SK-N-SH (cell line): ENCODE measurements at regions not wholly inside any gene's neighbourhood (a gene's known extent, or its start where the extent isn't known, plus 50 kb on each side); places are given as distances from the start of the nearest gene placed in this dataset.

ENCODE experiments used
- CTCF ChIA-PET: fragments of 300-600, 350-600 bp; formaldehyde crosslinking; extraction: SDS; loops from one replicate; lab custom pipeline; 2021; lab: Yijun Ruan, JAX
- POLR2A ChIA-PET: fragments of 350-600 bp; sonication (Branson Sonifier 250); formaldehyde crosslinking; extraction: SDS; loops from one replicate; lab custom pipeline; 2020; ENCODE audit warnings: antibody characterized with exemption, inconsistent platforms; lab: Yijun Ruan, JAX
- DNase-seq: peaks from one replicate; pipeline ENCODE4 v3.0.0; 2012
- H2AFZ ChIP-seq: fragments of 200-600 bp; sonication (generic); 2 replicates; pipeline ENCODE4 v1.8.1; 2016; ENCODE audit warnings: antibody characterized with exemption, mild to moderate bottlenecking, low read depth
- H3F3A ChIP-seq: fragments of 200-600 bp; sonication (generic); replicated peaks from 2 replicates; pipeline ENCODE3; 2016; ENCODE audit warnings: antibody characterized with exemption, mild to moderate bottlenecking; ENCODE audit not compliant: insufficient read depth
- H3K27ac ChIP-seq, 2 experiments: fragments of 200-500 bp in 1 of 2; fragments of 200-600 bp in 1 of 2; sonication (Bioruptor generic) in 1 of 2; sonication (generic), shearing (Covaris generic) in 1 of 2; 2 replicates each; pipeline versions ENCODE4 v1.5.1 to v1.6.1; 2014 to 2016; ENCODE audit warnings: low read depth in 2 of 2, inconsistent platforms in 1 of 2, low read length in 1 of 2, mild to moderate bottlenecking in 1 of 2, mixed read lengths in 1 of 2
- H3K27me3 ChIP-seq: fragments of 200-600 bp; sonication (generic), shearing (Covaris generic); 2 replicates; pipeline ENCODE4 v1.6.1; 2016; ENCODE audit warnings: mixed run types; ENCODE audit not compliant: insufficient read depth
- H3K36me3 ChIP-seq, 2 experiments: fragments of 200-500 bp in 1 of 2; fragments of 200-600 bp in 1 of 2; sonication (Bioruptor generic) in 1 of 2; sonication (generic) in 1 of 2; replicated peaks in 1 of 2; 2 replicates each; pipeline versions ENCODE3 to v1.5.1; 2014 to 2016; ENCODE audit warnings: low read length in 1 of 2, mild to moderate bottlenecking in 1 of 2; ENCODE audit not compliant: insufficient read depth in 2 of 2, control insufficient read depth in 1 of 2
- H3K4me1 ChIP-seq, 2 experiments: fragments of 200-500 bp in 1 of 2; fragments of 200-600 bp in 1 of 2; sonication (Bioruptor generic) in 1 of 2; sonication (generic), shearing (Covaris generic) in 1 of 2; 2 replicates each; pipeline versions ENCODE4 v1.5.1 to v1.6.1; 2014 to 2016; ENCODE audit warnings: low read depth in 1 of 2, low read length in 1 of 2, mixed run types in 1 of 2; ENCODE audit not compliant: insufficient read depth in 2 of 2, control insufficient read depth in 1 of 2
- H3K4me2 ChIP-seq: fragments of 200-600 bp; sonication (generic), shearing (Covaris generic); 2 replicates; pipeline ENCODE4 v1.6.1; 2017; ENCODE audit warnings: mixed run types
- H3K4me3 ChIP-seq, 2 experiments: fragments of 200-500 bp in 1 of 2; fragments of 200-600 bp in 1 of 2; sonication (Bioruptor generic) in 1 of 2; sonication (generic), shearing (Covaris generic) in 1 of 2; 2 replicates each; pipeline versions ENCODE4 v1.5.1 to v1.8.1; 2014 to 2016; ENCODE audit warnings: low read depth in 2 of 2, inconsistent platforms in 1 of 2, low read length in 1 of 2, mild to moderate bottlenecking in 1 of 2, mixed read lengths in 1 of 2, moderate library complexity in 1 of 2
- H3K79me2 ChIP-seq: fragments of 200-600 bp; sonication (generic); 2 replicates; pipeline ENCODE4 v1.8.1; 2017; ENCODE audit warnings: mild to moderate bottlenecking; ENCODE audit not compliant: insufficient read depth
- H3K9ac ChIP-seq: fragments of 200-600 bp; sonication (generic); 2 replicates; pipeline ENCODE4 v1.6.1; 2017; ENCODE audit warnings: mixed run types
- H3K9me2 ChIP-seq: fragments of 200-600 bp; sonication (generic); 2 replicates; pipeline ENCODE4 v1.6.1; 2017; ENCODE audit warnings: mixed run types
- H3K9me3 ChIP-seq: fragments of 200-600 bp; sonication (generic); 2 replicates; pipeline ENCODE4 v1.6.1; 2017; ENCODE audit warnings: mixed run types, mild to moderate bottlenecking, moderate library complexity
- H4K20me1 ChIP-seq: fragments of 200-600 bp; sonication (generic); 2 replicates; pipeline ENCODE4 v1.6.1; 2017; ENCODE audit warnings: mild to moderate bottlenecking, mixed run types; ENCODE audit not compliant: insufficient read depth
- CTCF ChIP-seq: fragments of 200-600 bp; sonication (generic); IDR thresholded peaks from 2 replicates; pipeline ENCODE4 v1.6.1; 2017; ENCODE audit warnings: antibody characterized with exemption, mild to moderate bottlenecking, moderate library complexity
- ELF1 ChIP-seq: IDR thresholded peaks from 2 replicates; pipeline ENCODE4 v1.4.0; 2012
- EP300 ChIP-seq, 2 experiments: IDR thresholded peaks; 2 replicates each; pipeline versions ENCODE4 v1.4.0 to v1.6.1; 2012; ENCODE audit warnings: borderline replicate concordance in 1 of 2, low read depth in 1 of 2, low read length in 1 of 2
- FOSL2 ChIP-seq: IDR thresholded peaks from 2 replicates; pipeline ENCODE4 v1.4.0; 2012; ENCODE audit warnings: low read depth, mild to moderate bottlenecking, moderate library complexity, borderline replicate concordance
- FOXJ3 ChIP-seq: sonication (generic); formaldehyde crosslinking; IDR thresholded peaks from 2 replicates; pipeline ENCODE4 v1.5.1; 2020; ENCODE audit warnings: mild to moderate bottlenecking, missing genetic modification reagents
- FOXM1 ChIP-seq: IDR thresholded peaks from 2 replicates; pipeline ENCODE4 v1.4.0; 2012; ENCODE audit warnings: low read depth, mild to moderate bottlenecking
- GATA2 ChIP-seq: sonication (generic); formaldehyde crosslinking; IDR thresholded peaks from 2 replicates; pipeline ENCODE4 v1.5.0; 2020; ENCODE audit warnings: mild to moderate bottlenecking, missing genetic modification reagents
- JUND ChIP-seq: IDR thresholded peaks from 2 replicates; pipeline ENCODE4 v1.4.0; 2012
- MAX ChIP-seq: IDR thresholded peaks from 2 replicates; pipeline ENCODE4 v1.4.0; 2012; ENCODE audit warnings: low read depth
- NFIC ChIP-seq: IDR thresholded peaks from 2 replicates; pipeline ENCODE4 v1.4.0; 2012; ENCODE audit warnings: borderline replicate concordance
- NRF1 ChIP-seq: IDR thresholded peaks from 2 replicates; pipeline ENCODE4 v1.6.1; 2012; ENCODE audit warnings: low read depth, mild to moderate bottlenecking, low read length
- POLR2AphosphoS5 ChIP-seq: IDR thresholded peaks from 2 replicates; pipeline ENCODE4 v1.6.1; 2012; ENCODE audit warnings: low read depth, low read length
- RAD21 ChIP-seq: IDR thresholded peaks from 2 replicates; pipeline ENCODE4 v1.6.1; 2012; ENCODE audit warnings: mild to moderate bottlenecking, low read length
- RCOR1 ChIP-seq: fragments of 150-350 bp; IDR thresholded peaks from 2 replicates; pipeline ENCODE4 v1.6.1; 2017; ENCODE audit warnings: antibody characterized with exemption, low read length
- SMC3 ChIP-seq: IDR thresholded peaks from 2 replicates; pipeline ENCODE4 v1.6.1; 2012; ENCODE audit warnings: low read depth, low read length, improper control_type of control experiment
- TAF1 ChIP-seq: IDR thresholded peaks from 2 replicates; pipeline ENCODE4 v1.6.1; 2012; ENCODE audit warnings: low read depth, mild to moderate bottlenecking, low read length, moderate library complexity, borderline replicate concordance
- TCF12 ChIP-seq: IDR thresholded peaks from 2 replicates; pipeline ENCODE4 v1.4.0; 2012
- TEAD4 ChIP-seq: IDR thresholded peaks from 2 replicates; pipeline ENCODE4 v1.4.0; 2012; ENCODE audit warnings: mild to moderate bottlenecking, borderline replicate concordance; ENCODE audit not compliant: insufficient read depth
- USF1 ChIP-seq: IDR thresholded peaks from 2 replicates; pipeline ENCODE4 v1.4.0; 2012; ENCODE audit warnings: low read depth, borderline replicate concordance
- ZBTB33 ChIP-seq: IDR thresholded peaks from 2 replicates; pipeline ENCODE4 v1.4.0; 2012; ENCODE audit warnings: low read depth, borderline replicate concordance
- WGBS: methylation state at CpG from one replicate; pipeline ENCODE4 v1.1.6; 2017; ENCODE audit warnings: low lambda C conversion rate; 5-methylcytosine and 5-hydroxymethylcytosine counted together

- no peak for TF ChIP-seq CTCF
- TF ChIP-seq FOXM1: no peak
- no peak for TF ChIP-seq ELF1
- TF ChIP-seq NRF1: no peak
These were observed 63.0 kb upstream of the IGLL5 start (continued) for GRCh38 chr22:22824340-22825212.

GRCh38 chr22:22825213-22825593, 62.4 kb upstream of the IGLL5 start:
- POLR2A ChIA-PET: no interaction called here
- no peak overlapping the region for H3K9ac ChIP-seq
- H3K9me2 ChIP-seq: no peaks in the 10 kb centered on the region
- no peaks in the 10 kb centered on the region for H3K36me3 ChIP-seq
- H4K20me1 ChIP-seq: no peaks in the 10 kb centered on the region
- TF ChIP-seq NFIC (no peak), POLR2AphosphoS5 (no peak), RCOR1 (no peak), TCF12 (no peak), GATA2 (CRISPR knock-in tag) (no peak), EP300 (IDR thresholded peaks at IDR 0.05; ENCODE audit: borderline replicate concordance in 1 of 2, low read depth in 1 of 2, low read length in 1 of 2) (no peak), TEAD4 (no peak), CTCF (no peak), JUND (no peak), ZBTB33 (no peak), MAX (no peak), RAD21 (no peak), FOXJ3 (CRISPR knock-in tag) (no peak), SMC3 (no peak), FOSL2 (no peak), TAF1 (no peak), USF1 (no peak)
- H3K9me3 ChIP-seq: no peaks in the 10 kb centered on the region
- no peaks in the 10 kb centered on the region for H3F3A ChIP-seq
- no peak overlapping the region for H3K27ac ChIP-seq
- H3K4me3 ChIP-seq: no peak overlapping the region
- H3K27me3 ChIP-seq: no peaks in the 10 kb centered on the region
- CTCF ChIA-PET: interaction anchor here (0.6 to 1.0 kb wide), 2 partner anchors 24 to 558 kb away, joined by 3 read pairs; no protein-coding TSS in a partner anchor
- H3K4me1 ChIP-seq: no peaks in the 10 kb centered on the region
- DNase-seq: no peak
- H3K79me2 ChIP-seq: no peaks in the 10 kb centered on the region
- H2AFZ ChIP-seq: no peak overlapping the region
- WGBS: 54% methylated on average over 2 of the region's 2 CpGs
- no peak overlapping the region for H3K4me2 ChIP-seq
